C4-2B (cell line): ENCODE measurements at regions not wholly inside any gene's neighbourhood (a gene's known extent, or its start where the extent isn't known, plus 50 kb on each side); places are given as distances from the start of the nearest gene placed in this dataset.

ENCODE experiments used
- ZFX ChIP-seq: fragments of 450-650 bp; IDR thresholded peaks from 2 replicates; pipeline ENCODE4 v1.6.1; 2017
- TF ChIP-seq, protein P1 (sequence below): fragments of 450-650 bp; conservative IDR thresholded peaks from 2 replicates; pipeline ENCODE4 v1.5.1; 2017; ENCODE audit warnings: mild to moderate bottlenecking

- TF ChIP-seq, protein P1, sequence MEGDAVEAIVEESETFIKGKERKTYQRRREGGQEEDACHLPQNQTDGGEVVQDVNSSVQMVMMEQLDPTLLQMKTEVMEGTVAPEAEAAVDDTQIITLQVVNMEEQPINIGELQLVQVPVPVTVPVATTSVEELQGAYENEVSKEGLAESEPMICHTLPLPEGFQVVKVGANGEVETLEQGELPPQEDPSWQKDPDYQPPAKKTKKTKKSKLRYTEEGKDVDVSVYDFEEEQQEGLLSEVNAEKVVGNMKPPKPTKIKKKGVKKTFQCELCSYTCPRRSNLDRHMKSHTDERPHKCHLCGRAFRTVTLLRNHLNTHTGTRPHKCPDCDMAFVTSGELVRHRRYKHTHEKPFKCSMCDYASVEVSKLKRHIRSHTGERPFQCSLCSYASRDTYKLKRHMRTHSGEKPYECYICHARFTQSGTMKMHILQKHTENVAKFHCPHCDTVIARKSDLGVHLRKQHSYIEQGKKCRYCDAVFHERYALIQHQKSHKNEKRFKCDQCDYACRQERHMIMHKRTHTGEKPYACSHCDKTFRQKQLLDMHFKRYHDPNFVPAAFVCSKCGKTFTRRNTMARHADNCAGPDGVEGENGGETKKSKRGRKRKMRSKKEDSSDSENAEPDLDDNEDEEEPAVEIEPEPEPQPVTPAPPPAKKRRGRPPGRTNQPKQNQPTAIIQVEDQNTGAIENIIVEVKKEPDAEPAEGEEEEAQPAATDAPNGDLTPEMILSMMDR, result no peak
- TF ChIP-seq ZFX, result no peak
Measured at GRCh38 chr10:88057720-88058119, 194.3 kb downstream of the PTEN start.
